ENCODE measurements at regions not wholly inside any gene's neighbourhood (a gene's known extent, or its start where the extent isn't known, plus 50 kb on each side); places are given as distances from the start of the nearest gene placed in this dataset.
A peak's percentile ranks its signal among the peaks of the same experiment; 100 is the strongest.

- peak; percentile 81 for DNase-seq (ENCODE audit: low read depth, low spot score)
Observed at GRCh38 chr12:19946550-19946949, 421.8 kb upstream of the PDE3A start.

GRCh38 chr12:19947344-19947743 lies 421.0 kb upstream of the PDE3A start:
- no peak for DNase-seq (ENCODE audit: low read depth, low spot score)

- no peak for DNase-seq (ENCODE audit: low read depth, low spot score)
Observed at GRCh38 chr12:19951664-19952063, 416.7 kb upstream of the PDE3A start.

- no peak for DNase-seq (ENCODE audit: low read depth, low spot score)
Observed at GRCh38 chr12:19953734-19954133, 414.6 kb upstream of the PDE3A start.

DNA sequence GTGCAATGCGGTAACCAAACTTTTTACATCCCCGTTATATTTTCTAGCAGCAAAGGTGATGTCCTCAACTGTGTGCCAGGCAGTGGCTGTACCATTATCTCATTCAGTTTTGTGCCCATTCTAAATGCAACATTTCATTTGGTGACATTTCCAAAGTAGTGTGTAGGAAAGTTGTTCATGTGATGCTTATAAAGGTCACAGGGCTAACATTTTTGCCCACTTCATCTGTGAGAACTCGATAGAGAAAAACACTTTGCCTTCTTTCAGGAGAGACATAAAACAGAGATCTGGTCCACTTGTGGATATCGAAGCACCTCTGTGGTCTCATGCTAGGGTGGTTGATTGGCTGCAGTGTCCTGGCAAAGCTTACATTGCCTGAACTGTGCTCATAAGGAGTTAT lies 414.2 kb upstream of the PDE3A start:
- DNase-seq (ENCODE audit: low read depth, low spot score): no peak

- no peak for DNase-seq (ENCODE audit: low read depth, low spot score)
Observed at GRCh38 chr12:19957308-19958125, 410.8 kb upstream of the PDE3A start.

- no peak for DNase-seq (ENCODE audit: low read depth, low spot score)
Observed at GRCh38 chr12:19958389-19958788, 409.9 kb upstream of the PDE3A start.

- DNase-seq (ENCODE audit: low read depth, low spot score): no peak
Observed at GRCh38 chr12:19959353-19959752, 409.0 kb upstream of the PDE3A start.

DNA sequence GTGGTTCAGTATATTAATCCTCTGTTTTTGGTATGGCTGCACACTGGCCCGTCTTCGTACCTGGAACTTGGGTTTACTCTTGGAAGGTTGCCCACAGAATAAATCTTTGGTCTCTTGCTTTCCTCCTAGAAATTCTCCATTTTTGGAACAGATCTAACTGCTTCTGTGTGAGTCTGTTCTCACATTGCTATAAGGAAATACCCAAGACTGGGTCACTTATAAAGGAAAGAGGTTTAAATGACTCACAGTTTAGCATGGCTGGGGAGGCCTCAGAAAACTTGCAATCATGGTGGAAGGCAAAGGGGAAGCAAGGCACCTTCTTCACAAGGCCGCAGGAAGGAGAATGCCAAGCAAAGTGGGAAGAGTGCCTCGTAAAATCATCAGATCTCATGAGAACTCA lies 407.8 kb upstream of the PDE3A start:
- no peak for DNase-seq (ENCODE audit: low read depth, low spot score)

- DNase-seq (ENCODE audit: low read depth, low spot score): no peak
Observed at GRCh38 chr12:19962192-19962591, 406.1 kb upstream of the PDE3A start.

DNA sequence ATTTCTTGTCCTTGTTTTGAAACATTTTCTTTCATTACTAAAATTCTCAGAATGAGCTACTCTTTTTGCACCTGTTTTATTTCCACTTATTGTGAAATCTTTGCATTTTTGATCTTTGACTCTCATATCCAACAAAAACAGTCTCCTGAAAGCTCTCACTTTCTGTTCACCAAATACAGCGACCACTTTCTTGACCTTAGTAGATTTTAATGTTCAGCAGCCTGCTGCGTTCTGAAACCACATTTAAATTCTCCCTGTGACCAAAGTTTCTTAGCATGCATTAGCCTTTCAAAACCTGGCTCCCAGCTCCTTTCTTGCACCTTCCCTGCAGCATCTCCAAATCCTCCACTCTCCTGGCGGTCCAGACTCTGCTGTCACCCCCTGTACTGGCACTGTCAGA lies 404.4 kb upstream of the PDE3A start:
- no peak for DNase-seq (ENCODE audit: low read depth, low spot score)

- no peak for DNase-seq (ENCODE audit: low read depth, low spot score)
Observed at GRCh38 chr12:19964549-19964948, 403.8 kb upstream of the PDE3A start.

GRCh38 chr12:19965196-19966038 lies 402.9 kb upstream of the PDE3A start:
- no peak for DNase-seq (ENCODE audit: low read depth, low spot score)

DNA sequence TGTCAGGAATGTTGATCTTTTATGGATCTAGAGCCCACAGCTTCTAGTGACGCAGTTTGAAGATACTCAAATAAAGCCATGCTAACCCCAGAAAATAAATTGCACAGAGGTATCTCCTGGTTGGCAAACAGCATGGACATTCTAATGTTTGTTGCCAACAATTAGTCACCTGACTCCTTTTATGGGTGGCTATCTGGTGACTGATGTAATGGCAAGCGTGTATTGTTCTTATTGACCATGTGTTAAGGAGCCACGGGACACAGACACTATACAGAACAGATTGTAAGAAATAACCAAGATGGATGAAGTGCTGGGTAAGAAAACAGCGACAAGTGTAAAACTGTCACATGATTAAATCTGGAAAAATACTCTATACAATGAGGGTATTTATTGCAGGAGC lies 401.3 kb upstream of the PDE3A start:
- DNase-seq (ENCODE audit: low read depth, low spot score): no peak

- peak; percentile 84 for DNase-seq (ENCODE audit: low read depth, low spot score)
Observed at GRCh38 chr12:19967431-19967830, 400.9 kb upstream of the PDE3A start.

DNA sequence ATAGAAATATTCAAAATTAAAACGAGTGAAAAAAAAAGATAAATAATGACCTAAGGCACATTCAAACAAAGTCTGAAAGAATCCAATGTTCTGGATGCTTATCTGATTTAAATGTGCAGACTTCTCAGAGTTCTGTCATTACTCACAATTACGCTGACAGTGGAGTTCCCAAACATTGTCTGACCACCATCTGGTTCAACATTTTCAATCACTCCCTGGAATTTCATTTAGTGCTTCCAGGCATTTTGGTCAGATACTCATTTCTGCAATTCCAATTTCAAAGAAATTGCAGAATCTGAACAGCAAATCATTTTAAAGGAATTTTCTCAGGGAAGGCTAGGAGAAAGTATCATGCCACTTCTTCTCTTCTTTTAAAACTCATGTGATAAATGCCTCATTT lies 398.2 kb upstream of the PDE3A start:
- no peak for DNase-seq (ENCODE audit: low read depth, low spot score)

GRCh38 chr12:19970821-19971220 lies 397.5 kb upstream of the PDE3A start:
- no peak for DNase-seq (ENCODE audit: low read depth, low spot score)

GRCh38 chr12:19971361-19972280 lies 396.7 kb upstream of the PDE3A start:
- no peak for DNase-seq (ENCODE audit: low read depth, low spot score)

DNA sequence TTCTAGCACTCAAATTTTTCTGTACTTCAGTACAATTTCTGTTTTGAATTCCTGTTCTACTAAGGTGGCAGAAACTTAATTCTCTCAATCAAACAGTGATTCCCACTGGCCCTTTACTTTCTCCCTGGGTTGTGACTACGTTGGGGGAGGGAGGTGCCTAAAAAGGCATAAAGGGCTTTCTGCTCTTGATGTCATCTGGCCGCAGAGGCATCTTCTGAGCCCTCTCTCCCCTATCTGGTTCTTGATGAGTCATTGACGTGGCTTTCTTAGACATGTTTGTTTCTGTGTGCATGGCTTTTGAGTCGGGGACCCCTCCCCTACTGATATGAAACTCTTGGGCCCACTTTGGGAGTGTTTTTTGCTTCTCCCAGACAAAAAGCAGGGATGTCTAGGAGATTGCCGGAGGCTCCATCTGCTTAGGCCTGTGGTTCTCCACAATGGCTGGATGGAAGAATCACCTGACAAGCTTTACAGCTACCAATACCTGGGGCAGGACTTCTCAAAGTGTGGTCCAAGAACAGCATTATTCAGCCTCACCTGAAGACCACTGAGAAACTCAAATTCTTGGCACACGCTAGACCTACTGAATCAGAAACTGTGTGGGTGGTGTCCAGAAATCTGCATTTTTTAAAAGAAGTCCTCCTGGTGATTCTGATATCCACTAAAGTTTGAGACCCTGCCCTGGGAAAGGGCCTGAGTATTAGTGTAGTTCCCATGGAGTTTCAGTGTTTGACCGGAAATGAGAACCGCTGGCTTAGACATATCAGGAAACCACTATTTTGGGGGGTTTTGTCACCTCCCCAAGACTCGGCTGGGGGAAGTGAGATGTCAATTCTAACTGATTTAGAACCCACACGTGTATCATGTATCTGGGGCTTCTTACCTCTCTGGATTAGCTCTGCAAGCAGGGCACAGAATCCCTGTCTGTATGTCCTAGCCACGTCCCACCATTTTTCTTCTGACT lies 395.7 kb upstream of the PDE3A start:
- no peak for DNase-seq (ENCODE audit: low read depth, low spot score)

DNA sequence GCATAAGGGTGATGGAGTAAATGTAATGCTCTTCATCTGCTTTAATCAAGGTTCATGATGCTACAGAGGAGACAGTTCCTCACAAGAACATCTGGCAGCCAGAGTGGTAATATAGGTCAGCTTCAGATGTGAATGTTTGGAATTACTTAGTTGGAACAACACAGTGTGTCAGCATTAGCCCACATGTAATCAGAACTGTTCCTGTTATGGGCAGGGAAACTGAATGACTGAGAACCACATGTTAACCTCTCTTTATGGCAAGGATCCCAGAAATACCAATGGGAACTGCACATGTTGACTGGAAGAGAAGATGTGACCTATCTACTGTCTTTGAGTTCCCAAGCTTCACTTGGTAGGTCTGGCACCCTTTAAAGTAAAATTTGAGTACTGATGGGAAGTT lies 390.1 kb upstream of the PDE3A start:
- DNase-seq (ENCODE audit: low read depth, low spot score): peak; percentile 92

GRCh38 chr12:19979584-19979983 lies 388.8 kb upstream of the PDE3A start:
- DNase-seq (ENCODE audit: low read depth, low spot score): no peak

Measured in smooth muscle cell of the brain vasculature (primary cell).